HCT116 (cell line): ENCODE measurements at regions not wholly inside any gene's neighbourhood (a gene's known extent, or its start where the extent isn't known, plus 50 kb on each side); places are given as distances from the start of the nearest gene placed in this dataset.

Experiments used
- ATAC-seq: fragments of 200-7000 bp; cut with Tn5 transposase; 2 replicates; pipeline ENCODE4 v1.9.1; 2020; ENCODE audit warnings: mild to moderate bottlenecking, moderate library complexity
- BruUV-seq: library from RNA; stranded (reverse); fragments of 400-500 nt; replicated peaks from 2 replicates; lab custom pipeline; 2021; lab: Mats Ljungman, UMichigan
- CTCF ChIA-PET: fragments of 300-600 bp; sonication (Branson Sonifier 250); formaldehyde crosslinking; loops from one replicate; lab custom pipeline; 2021; ENCODE audit warnings: antibody characterized with exemption; lab: Charles Lee
- POLR2A ChIA-PET: fragments of 300-600, 350-600 bp; sonication (Branson Sonifier 250); formaldehyde crosslinking; loops from one replicate; lab custom pipeline; 2021; ENCODE audit warnings: antibody characterized with exemption; lab: Charles Lee
- RAD21 ChIA-PET, 2 experiments: fragments of 300-600 bp; sonication (Branson Sonifier 250); formaldehyde crosslinking; loops; one replicate each; lab custom pipeline; 2023; ENCODE audit warnings: low total read pairs in 2 of 2; ENCODE audit not compliant: uncharacterized antibody in 2 of 2, unreplicated experiment in 2 of 2, low non-redundant PET in 1 of 2; lab: Charles Lee
- DNase-seq: peaks from one replicate; pipeline ENCODE4 v3.0.0-alpha.2; 2010; ENCODE audit warnings: low read depth, low spot score
- H2AFZ ChIP-seq: fragments of 200-600 bp; shearing (Covaris generic), sonication (generic); 2 replicates; pipeline ENCODE4 v1.6.1; 2017; ENCODE audit warnings: low read depth, mixed run types, mixed read lengths, antibody characterized with exemption, low read length; ENCODE audit not compliant: poor library complexity, severe bottlenecking
- H3K27ac ChIP-seq: 2 replicates; pipeline ENCODE4 v1.5.1; 2012; ENCODE audit warnings: low read depth, low read length
- H3K27me3 ChIP-seq: fragments of 200-600 bp; sonication (generic); 2 replicates; pipeline ENCODE4 v1.6.1; 2016; ENCODE audit warnings: mixed run types, low read length, mixed read lengths; ENCODE audit not compliant: insufficient read depth
- H3K36me3 ChIP-seq, 2 experiments: fragments of 200-500 bp in 1 of 2; fragments of 200-600 bp in 1 of 2; sonication (Bioruptor generic) in 1 of 2; sonication (generic) in 1 of 2; 2 replicates each; pipeline versions ENCODE4 v1.5.1 to v1.6.1; 2014 to 2016; ENCODE audit warnings: low read length in 2 of 2, inconsistent platforms in 1 of 2, mixed read lengths in 1 of 2, mixed run types in 1 of 2; ENCODE audit not compliant: insufficient read depth in 2 of 2, control insufficient read depth in 1 of 2
- H3K4me1 ChIP-seq, 2 experiments: fragments of 200-600 bp in 1 of 2; sonication (generic) in 1 of 2; 2 replicates each; pipeline versions ENCODE4 v1.5.1 to v1.6.1; 2012 to 2017; ENCODE audit warnings: low read length in 2 of 2, inconsistent platforms in 1 of 2, mild to moderate bottlenecking in 1 of 2, mixed read lengths in 1 of 2, mixed run types in 1 of 2, moderate library complexity in 1 of 2; ENCODE audit not compliant: insufficient read depth in 2 of 2, control insufficient read depth in 1 of 2
- H3K4me2 ChIP-seq: fragments of 200-600 bp; sonication (generic); 2 replicates; pipeline ENCODE4 v1.6.1; 2017; ENCODE audit warnings: mixed run types, low read length, mixed read lengths
- H3K4me3 ChIP-seq, 2 experiments: fragments of 200-600 bp in 1 of 2; sonication (generic) in 1 of 2; replicated peaks in 1 of 2; 2 replicates each; pipeline ENCODE4 v1.5.1; 2011 to 2016; ENCODE audit warnings: low read length in 2 of 2, control low read depth in 1 of 2, low read depth in 1 of 2, mild to moderate bottlenecking in 1 of 2, mixed read lengths in 1 of 2, mixed run types in 1 of 2
- H3K79me2 ChIP-seq: fragments of 200-600 bp; sonication (generic); 2 replicates; pipeline ENCODE4 v1.6.1; 2017; ENCODE audit warnings: mild to moderate bottlenecking, mixed run types, low read length, moderate library complexity, mixed read lengths; ENCODE audit not compliant: insufficient read depth
- H3K9ac ChIP-seq: fragments of 200-600 bp; sonication (generic); 2 replicates; pipeline ENCODE4 v1.6.1; 2016; ENCODE audit warnings: low read length, mixed read lengths
- H3K9me2 ChIP-seq: fragments of 200-600 bp; sonication (generic), shearing (Covaris generic); 2 replicates; pipeline ENCODE4 v1.6.1; 2017; ENCODE audit warnings: mixed run types, mild to moderate bottlenecking, moderate library complexity; ENCODE audit not compliant: insufficient read depth
- H3K9me3 ChIP-seq, 2 experiments: fragments of 200-500 bp in 1 of 2; fragments of 200-600 bp in 1 of 2; sonication (Bioruptor generic) in 1 of 2; sonication (generic) in 1 of 2; 2 replicates each; pipeline ENCODE4 v1.6.1; 2014 to 2017; ENCODE audit warnings: low read length in 2 of 2, mixed read lengths in 2 of 2, inconsistent platforms in 1 of 2, low read depth in 1 of 2, mild to moderate bottlenecking in 1 of 2, mixed run types in 1 of 2, moderate library complexity in 1 of 2; ENCODE audit not compliant: control insufficient read depth in 1 of 2, insufficient read depth in 1 of 2
- H4K20me1 ChIP-seq: fragments of 200-600 bp; sonication (generic), shearing (Covaris generic); 2 replicates; pipeline ENCODE4 v1.6.1; 2017; ENCODE audit warnings: mixed run types, mild to moderate bottlenecking, moderate library complexity; ENCODE audit not compliant: insufficient read depth
- ATF3 ChIP-seq: IDR thresholded peaks from 2 replicates; pipeline ENCODE4 v1.6.1; 2012
- CBX3 ChIP-seq: IDR thresholded peaks from 2 replicates; pipeline ENCODE4 v1.6.1; 2012; ENCODE audit warnings: low read depth
- CTCF ChIP-seq, 3 experiments: fragments of 200-600 bp in 1 of 3; sonication (generic) in 1 of 3; IDR thresholded peaks in 2 of 3; conservative IDR thresholded peaks in 1 of 3; 2 replicates each; pipeline ENCODE4 v1.5.1; 2012 to 2017; ENCODE audit warnings: low read depth in 2 of 3, low read length in 2 of 3, antibody characterized with exemption in 1 of 3, borderline replicate concordance in 1 of 3, control low read depth in 1 of 3, mild to moderate bottlenecking in 1 of 3, mixed read lengths in 1 of 3, mixed run types in 1 of 3, moderate library complexity in 1 of 3; ENCODE audit not compliant: insufficient read depth in 1 of 3
- EGR1 ChIP-seq: IDR thresholded peaks from 2 replicates; pipeline ENCODE4 v1.6.1; 2012; ENCODE audit warnings: low read depth
- ELF1 ChIP-seq: IDR thresholded peaks from 2 replicates; pipeline ENCODE4 v1.6.1; 2012; ENCODE audit warnings: low read depth, borderline replicate concordance
- EZH2 ChIP-seq: fragments of 200-600 bp; sonication (generic); IDR thresholded peaks from 2 replicates; pipeline ENCODE4 v1.6.1; 2017; ENCODE audit warnings: antibody characterized with exemption, mixed run types
- EZH2phosphoT487 ChIP-seq: fragments of 200-600 bp; IDR thresholded peaks from 2 replicates; pipeline ENCODE4 v1.6.1; 2018; ENCODE audit warnings: antibody characterized with exemption, borderline replicate concordance
- FOSL1 ChIP-seq: IDR thresholded peaks from 2 replicates; pipeline ENCODE4 v1.6.1; 2012; ENCODE audit warnings: low read depth
- JUND ChIP-seq: IDR thresholded peaks from 2 replicates; pipeline ENCODE4 v1.6.1; 2012
- MAX ChIP-seq: IDR thresholded peaks from 2 replicates; pipeline ENCODE4 v1.6.1; 2012
- POLR2A ChIP-seq: IDR thresholded peaks from 2 replicates; pipeline ENCODE4 v1.7.0; 2011; ENCODE audit warnings: borderline replicate concordance; ENCODE audit not compliant: insufficient read depth, insufficient read length; ENCODE audit errors: extremely low read depth
- RAD21 ChIP-seq: IDR thresholded peaks from 2 replicates; pipeline ENCODE4 v1.6.1; 2012; ENCODE audit warnings: low read depth, mild to moderate bottlenecking
- SP1 ChIP-seq: IDR thresholded peaks from 2 replicates; pipeline ENCODE4 v1.6.1; 2012; ENCODE audit warnings: low read depth
- SRF ChIP-seq: IDR thresholded peaks from 2 replicates; pipeline ENCODE4 v1.6.1; 2012; ENCODE audit warnings: low read depth
- TCF7L2 ChIP-seq: IDR thresholded peaks from 2 replicates; pipeline ENCODE4 v1.7.0; 2011; ENCODE audit warnings: borderline replicate concordance, inconsistent platforms; ENCODE audit not compliant: insufficient read depth, insufficient read length; ENCODE audit errors: extremely low read depth
- ZBTB33 ChIP-seq: IDR thresholded peaks from 2 replicates; pipeline ENCODE4 v1.6.1; 2011; ENCODE audit warnings: mild to moderate bottlenecking, low read length, moderate library complexity; ENCODE audit not compliant: insufficient replicate concordance; ENCODE audit errors: extremely low read depth
- ZFX ChIP-seq: fragments of 450-650 bp; IDR thresholded peaks from 2 replicates; pipeline ENCODE4 v1.6.1; 2017
- ZNF274 ChIP-seq: fragments of 200-500 bp; sonication (Bioruptor generic); IDR thresholded peaks from 2 replicates; pipeline ENCODE4 v1.6.1; 2014; ENCODE audit warnings: mild to moderate bottlenecking, low read depth, low read length, inconsistent platforms
- intact Hi-C: fragments of 100-400 bp; cut with micrococcal nuclease; formaldehyde crosslinking; loops from 2 replicates; pipeline ENCODE4 v1.10.0; 2022

- DNase-seq (no peak), ATAC-seq (no peak)
- intact Hi-C loops: no loop called here
- Histone ChIP-seq H3K9me2 (no peaks in the 10 kb centered on the region), H3K9me3 (peaks cover 6 to 14% of the 10 kb centered on the region in 2 experiments; a peak in 2 of 4 replicates), H3K4me3 (no peak overlapping the region), H3K36me3 (no peaks in the 10 kb centered on the region), H3K27ac (no peak overlapping the region), H3K79me2 (no peaks in the 10 kb centered on the region), H3K4me2 (no peak overlapping the region), H3K27me3 (no peaks in the 10 kb centered on the region)
- BruUV-seq: no TSS peak
- RAD21 ChIA-PET: no interaction called here
- TF ChIP-seq ELF1: no peak
- TF ChIP-seq EZH2: no peak
- no peak for TF ChIP-seq EGR1
- TF ChIP-seq EZH2phosphoT487: no peak
- no peak for TF ChIP-seq TCF7L2
- TF ChIP-seq ZNF274: no peak
- no peak for TF ChIP-seq ATF3
- no peak for TF ChIP-seq MAX
- TF ChIP-seq ZBTB33: no peak
- no peak for TF ChIP-seq FOSL1
- TF ChIP-seq SRF: no peak
- no peak for TF ChIP-seq CBX3
- no peak for TF ChIP-seq POLR2A
- TF ChIP-seq SP1: no peak
- TF ChIP-seq CTCF (IDR thresholded peaks at IDR 0.05 in 2 of 3, conservative IDR thresholded peaks at IDR 0.05 in 1 of 3; ENCODE audit: borderline replicate concordance in 1 of 3, insufficient read depth in 1 of 3, low read depth in 2 of 3, low read length in 2 of 3): no peak
- no peak for TF ChIP-seq RAD21
- no peak for TF ChIP-seq ZFX
- no peak for TF ChIP-seq JUND
- TF ChIP-seq, all 23 proteins: peak for 0
- H2AFZ ChIP-seq: no peak overlapping the region
- no peaks in the 10 kb centered on the region for H3K4me1 ChIP-seq
- ChIA-PET CTCF (no interaction called here), POLR2A (no interaction called here)
- no peaks in the 10 kb centered on the region for H4K20me1 ChIP-seq
- H3K9ac ChIP-seq: no peak overlapping the region
Measured at GRCh38 chr18:78632111-78632541, 347.5 kb upstream of the SALL3 start.
